Gastroesophageal sphincter (tissue), 3 donors: ENCODE measurements at regions not wholly inside any gene's neighbourhood (a gene's known extent, or its start where the extent isn't known, plus 50 kb on each side); places are given as distances from the start of the nearest gene placed in this dataset.

ENCODE experiments used
- POLR2A ChIP-seq, 2 donors: fragments of 450-650 bp; IDR thresholded peaks; one replicate each; pipeline ENCODE4 v1.6.1; 2017; ENCODE audit warnings: antibody characterized with exemption in 2 of 2, mild to moderate bottlenecking in 2 of 2, moderate library complexity in 1 of 2
- POLR2AphosphoS5 ChIP-seq: sonication (generic); formaldehyde crosslinking; IDR thresholded peaks from one replicate; pipeline ENCODE4 v1.6.1; 2017; ENCODE audit warnings: antibody characterized with exemption
- TF ChIP-seq, protein P1 (sequence below), 4 experiments: fragments of 200-600 bp in 2 of 4; fragments of 450-650 bp in 2 of 4; sonication (generic) in 1 of 4; IDR thresholded peaks; one replicate each; pipeline ENCODE4 v1.5.1; 2017 to 2019; ENCODE audit warnings: antibody characterized with exemption in 4 of 4, mild to moderate bottlenecking in 2 of 4, moderate library complexity in 2 of 4

DNA sequence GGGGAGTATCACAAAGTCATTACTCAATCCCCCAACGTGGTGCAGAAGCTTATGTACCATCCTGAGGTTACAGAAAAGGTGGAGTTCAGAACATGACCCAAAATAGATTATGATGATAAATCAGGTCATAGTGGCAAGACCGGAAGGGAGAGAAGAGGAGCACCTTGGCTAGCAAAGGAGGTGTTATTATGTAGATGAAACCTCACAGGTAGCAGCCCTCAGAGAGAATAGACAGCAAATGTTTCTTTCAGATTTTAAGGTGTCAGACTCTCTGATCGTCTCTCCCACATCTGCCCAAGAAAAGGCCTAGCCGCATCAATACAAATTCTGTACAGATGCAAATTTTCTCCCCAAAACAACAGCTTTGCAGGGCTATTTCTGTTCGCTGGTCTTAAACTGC is 88.3 kb upstream of the SEMA3D start:
- TF ChIP-seq, protein P1, sequence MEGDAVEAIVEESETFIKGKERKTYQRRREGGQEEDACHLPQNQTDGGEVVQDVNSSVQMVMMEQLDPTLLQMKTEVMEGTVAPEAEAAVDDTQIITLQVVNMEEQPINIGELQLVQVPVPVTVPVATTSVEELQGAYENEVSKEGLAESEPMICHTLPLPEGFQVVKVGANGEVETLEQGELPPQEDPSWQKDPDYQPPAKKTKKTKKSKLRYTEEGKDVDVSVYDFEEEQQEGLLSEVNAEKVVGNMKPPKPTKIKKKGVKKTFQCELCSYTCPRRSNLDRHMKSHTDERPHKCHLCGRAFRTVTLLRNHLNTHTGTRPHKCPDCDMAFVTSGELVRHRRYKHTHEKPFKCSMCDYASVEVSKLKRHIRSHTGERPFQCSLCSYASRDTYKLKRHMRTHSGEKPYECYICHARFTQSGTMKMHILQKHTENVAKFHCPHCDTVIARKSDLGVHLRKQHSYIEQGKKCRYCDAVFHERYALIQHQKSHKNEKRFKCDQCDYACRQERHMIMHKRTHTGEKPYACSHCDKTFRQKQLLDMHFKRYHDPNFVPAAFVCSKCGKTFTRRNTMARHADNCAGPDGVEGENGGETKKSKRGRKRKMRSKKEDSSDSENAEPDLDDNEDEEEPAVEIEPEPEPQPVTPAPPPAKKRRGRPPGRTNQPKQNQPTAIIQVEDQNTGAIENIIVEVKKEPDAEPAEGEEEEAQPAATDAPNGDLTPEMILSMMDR (IDR thresholded peaks at IDR 0.05): no peak
- TF ChIP-seq POLR2AphosphoS5 (no peak), POLR2A (IDR thresholded peaks at IDR 0.05) (no peak)
